KMS-11 (cell line): ENCODE measurements at regions not wholly inside any gene's neighbourhood (a gene's known extent, or its start where the extent isn't known, plus 50 kb on each side); places are given as distances from the start of the nearest gene placed in this dataset.

Experiments used
- H2AFZ ChIP-seq: fragments of 200-600 bp; sonication (generic); 2 replicates; pipeline ENCODE4 v1.6.1; 2016; ENCODE audit warnings: antibody characterized with exemption, mixed run types, low read depth
- H3K27ac ChIP-seq: fragments of 200-600 bp; sonication (generic); 2 replicates; pipeline ENCODE4 v1.6.1; 2016; ENCODE audit warnings: mild to moderate bottlenecking, mixed run types
- H3K27me3 ChIP-seq: fragments of 200-600 bp; sonication (generic); 2 replicates; pipeline ENCODE4 v1.6.1; 2017; ENCODE audit warnings: mild to moderate bottlenecking, low read depth, mixed run types, moderate library complexity; ENCODE audit not compliant: insufficient read depth
- H3K36me3 ChIP-seq: fragments of 200-600 bp; sonication (generic); 2 replicates; pipeline ENCODE4 v1.6.1; 2017; ENCODE audit warnings: mild to moderate bottlenecking, mixed run types; ENCODE audit not compliant: insufficient read depth
- H3K4me1 ChIP-seq: fragments of 200-600 bp; sonication (generic); 2 replicates; pipeline ENCODE4 v1.6.1; 2016; ENCODE audit warnings: mild to moderate bottlenecking, low read depth, mixed run types; ENCODE audit not compliant: poor library complexity, severe bottlenecking
- H3K4me2 ChIP-seq: fragments of 200-600 bp; sonication (generic); 2 replicates; pipeline ENCODE4 v1.7.0; 2016; ENCODE audit warnings: mild to moderate bottlenecking, mixed run types
- H3K4me3 ChIP-seq: fragments of 200-600 bp; sonication (generic); IDR thresholded peaks from 2 replicates; pipeline ENCODE4 v1.6.1; 2017; ENCODE audit warnings: low read depth, low read length, mixed read lengths; ENCODE audit not compliant: insufficient read depth
- H3K79me2 ChIP-seq: fragments of 200-600 bp; sonication (generic); 2 replicates; pipeline ENCODE4 v1.6.1; 2016; ENCODE audit warnings: low read depth, mixed run types; ENCODE audit not compliant: insufficient read depth
- H3K9ac ChIP-seq: fragments of 200-600 bp; sonication (generic); 2 replicates; pipeline ENCODE4 v1.6.1; 2016; ENCODE audit warnings: mild to moderate bottlenecking, mixed run types
- H4K20me1 ChIP-seq: fragments of 200-600 bp; sonication (generic); 2 replicates; pipeline ENCODE4 v1.6.1; 2016; ENCODE audit warnings: mild to moderate bottlenecking, mixed run types; ENCODE audit not compliant: insufficient read depth
- CTCF ChIP-seq: fragments of 200-600 bp; sonication (generic); conservative IDR thresholded peaks from 2 replicates; pipeline ENCODE4 v1.6.1; 2017; ENCODE audit warnings: low read depth, mild to moderate bottlenecking, antibody characterized with exemption, low read length, moderate library complexity, mixed read lengths

- Histone ChIP-seq H2AFZ (no peak overlapping the region), H3K79me2 (no peaks in the 10 kb centered on the region), H3K4me3 (no peak overlapping the region), H3K4me1 (no peaks in the 10 kb centered on the region), H3K9ac (no peak overlapping the region), H3K27ac (no peak overlapping the region), H3K4me2 (no peak overlapping the region), H3K36me3 (no peaks in the 10 kb centered on the region), H3K27me3 (no peaks in the 10 kb centered on the region), H4K20me1 (no peaks in the 10 kb centered on the region)
- no peak for TF ChIP-seq CTCF
These were observed 121.5 kb upstream of the FOXQ1 start for GRCh38 chr6:1190366-1190765.

- TF ChIP-seq CTCF, result no peak
These were observed 123.7 kb upstream of the FOXQ1 start for GRCh38 chr6:1188199-1188598.

GRCh38 chr6:1187293-1188131, 124.4 kb upstream of the FOXQ1 start:
- Histone ChIP-seq H3K79me2 (no peaks in the 10 kb centered on the region), H4K20me1 (no peaks in the 10 kb centered on the region), H3K36me3 (no peaks in the 10 kb centered on the region), H3K4me3 (no peak overlapping the region), H3K27me3 (no peaks in the 10 kb centered on the region), H3K4me1 (no peaks in the 10 kb centered on the region), H3K27ac (no peak overlapping the region), H2AFZ (no peak overlapping the region), H3K4me2 (no peak overlapping the region), H3K9ac (no peak overlapping the region)
- no peak for TF ChIP-seq CTCF

More at GRCh38 chr6:1188199-1188598, 123.7 kb upstream of the FOXQ1 start:
- no peak overlapping the region for H3K9ac ChIP-seq
- no peaks in the 10 kb centered on the region for H3K36me3 ChIP-seq
- no peak overlapping the region for H3K4me3 ChIP-seq
- no peak overlapping the region for H2AFZ ChIP-seq
- no peaks in the 10 kb centered on the region for H3K27me3 ChIP-seq
- no peaks in the 10 kb centered on the region for H4K20me1 ChIP-seq
- no peak overlapping the region for H3K27ac ChIP-seq
- H3K79me2 ChIP-seq, result no peaks in the 10 kb centered on the region
- H3K4me2 ChIP-seq, result no peak overlapping the region
- no peaks in the 10 kb centered on the region for H3K4me1 ChIP-seq

GRCh38 chr6:1184318-1184717, 127.6 kb upstream of the FOXQ1 start:
- H3K4me2 ChIP-seq, result no peak overlapping the region
- H3K9ac ChIP-seq, result no peak overlapping the region
- H3K4me3 ChIP-seq, result no peak overlapping the region
- H2AFZ ChIP-seq, result no peak overlapping the region
- no peaks in the 10 kb centered on the region for H3K79me2 ChIP-seq
- no peak for TF ChIP-seq CTCF
- no peak overlapping the region for H3K27ac ChIP-seq
- H3K27me3 ChIP-seq, result no peaks in the 10 kb centered on the region
- H3K4me1 ChIP-seq, result peaks cover 13% of the 10 kb centered on the region
- no peaks in the 10 kb centered on the region for H4K20me1 ChIP-seq
- no peaks in the 10 kb centered on the region for H3K36me3 ChIP-seq
